ENCODE measurements at regions not wholly inside any gene's neighbourhood (a gene's known extent, or its start where the extent isn't known, plus 50 kb on each side); places are given as distances from the start of the nearest gene placed in this dataset.

GRCh38 chr16:16869746-16870145 lies 490.8 kb downstream of the NPIPA7 start:
- TF ChIP-seq, protein P1, sequence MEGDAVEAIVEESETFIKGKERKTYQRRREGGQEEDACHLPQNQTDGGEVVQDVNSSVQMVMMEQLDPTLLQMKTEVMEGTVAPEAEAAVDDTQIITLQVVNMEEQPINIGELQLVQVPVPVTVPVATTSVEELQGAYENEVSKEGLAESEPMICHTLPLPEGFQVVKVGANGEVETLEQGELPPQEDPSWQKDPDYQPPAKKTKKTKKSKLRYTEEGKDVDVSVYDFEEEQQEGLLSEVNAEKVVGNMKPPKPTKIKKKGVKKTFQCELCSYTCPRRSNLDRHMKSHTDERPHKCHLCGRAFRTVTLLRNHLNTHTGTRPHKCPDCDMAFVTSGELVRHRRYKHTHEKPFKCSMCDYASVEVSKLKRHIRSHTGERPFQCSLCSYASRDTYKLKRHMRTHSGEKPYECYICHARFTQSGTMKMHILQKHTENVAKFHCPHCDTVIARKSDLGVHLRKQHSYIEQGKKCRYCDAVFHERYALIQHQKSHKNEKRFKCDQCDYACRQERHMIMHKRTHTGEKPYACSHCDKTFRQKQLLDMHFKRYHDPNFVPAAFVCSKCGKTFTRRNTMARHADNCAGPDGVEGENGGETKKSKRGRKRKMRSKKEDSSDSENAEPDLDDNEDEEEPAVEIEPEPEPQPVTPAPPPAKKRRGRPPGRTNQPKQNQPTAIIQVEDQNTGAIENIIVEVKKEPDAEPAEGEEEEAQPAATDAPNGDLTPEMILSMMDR (conservative IDR thresholded peaks at IDR 0.05 in 1 of 2, IDR thresholded peaks at IDR 0.05 in 1 of 2; ENCODE audit: low read depth in 1 of 2, low read length in 2 of 2): no peak
- no peak for TF ChIP-seq EZH2 (IDR thresholded peaks at IDR 0.05; ENCODE audit: low read length, missing control alignments)
